Stimulated activated effector memory CD8-positive, alpha-beta T cell treated with anti-CD3 and anti-CD28 coated beads, Interleukin-12 subunit alpha, Interleukin-12 subunit beta, amount 100 ng/mL, for 72 hours (primary cell): ENCODE measurements at regions not wholly inside any gene's neighbourhood (a gene's known extent, or its start where the extent isn't known, plus 50 kb on each side); places are given as distances from the start of the nearest gene placed in this dataset.
"Not testable (repeated sequence)": the region's sequence is repeated elsewhere in the genome, so short reads cannot be mapped to it uniquely, and the experiment has no call there.

Experiments
- ATAC-seq: fragments of 150-1000 bp; cut with Tn5 transposase; 2 replicates; pipeline ENCODE4 v1.10.0; 2021
- DNase-seq, 2 donors: peaks; one replicate each; pipeline ENCODE4 v3.0.0; 2021 to 2022; ENCODE audit warnings: low spot score in 2 of 2
- H3K27ac Mint-ChIP-seq: one replicate; pipeline ENCODE4 v1.8.0; 2022; ENCODE audit warnings: mild to moderate bottlenecking, mixed read lengths
- H3K36me3 Mint-ChIP-seq: one replicate; pipeline ENCODE4 v1.8.0; 2022; ENCODE audit warnings: mild to moderate bottlenecking, mixed read lengths
- H3K4me1 Mint-ChIP-seq: one replicate; pipeline ENCODE4 v1.8.0; 2022; ENCODE audit warnings: mixed read lengths
- H3K4me3 Mint-ChIP-seq: one replicate; pipeline ENCODE4 v1.8.0; 2022; ENCODE audit warnings: mild to moderate bottlenecking, mixed read lengths
- H3K9me3 Mint-ChIP-seq: one replicate; pipeline ENCODE4 v1.8.0; 2022; ENCODE audit warnings: mixed read lengths

DNA sequence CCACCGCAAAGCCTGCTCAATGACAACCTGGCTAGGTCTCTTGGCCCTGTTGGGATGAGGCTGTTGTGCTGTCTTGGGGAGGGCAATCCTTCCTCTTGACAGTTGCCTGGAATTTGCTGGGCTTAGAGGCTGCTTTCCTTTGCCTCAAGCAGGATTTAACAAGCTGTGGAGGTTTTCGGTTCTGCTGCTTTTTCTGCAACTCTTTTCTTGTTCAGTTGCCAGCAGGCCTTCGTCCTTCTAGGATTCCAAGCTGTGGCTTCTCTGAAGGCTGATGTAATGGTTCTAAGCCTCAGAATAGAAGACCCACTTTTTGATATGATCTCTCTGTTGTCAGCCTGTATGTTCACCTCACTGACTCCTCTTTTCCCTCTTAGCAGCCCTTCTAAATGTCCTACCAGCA is 149.5 kb upstream of the HS3ST4 start:
- Mint-ChIP-seq H3K4me1 (no peaks in the 10 kb centered on the region), H3K9me3 (peaks cover under 1% of the 10 kb centered on the region), H3K27ac (no peak overlapping the region), H3K36me3 (no peaks in the 10 kb centered on the region), H3K4me3 (no peak overlapping the region)
- DNase-seq (no peak), ATAC-seq (no peak)

GRCh38 chr16:25539767-25540166 is 152.0 kb upstream of the HS3ST4 start:
- not testable (repeated sequence) for H3K27ac Mint-ChIP-seq, H3K4me3 Mint-ChIP-seq, H3K36me3 Mint-ChIP-seq, H3K4me1 Mint-ChIP-seq, ATAC-seq, DNase-seq
- H3K9me3 Mint-ChIP-seq, result peaks cover 14% of the 10 kb centered on the region

- H3K4me3 Mint-ChIP-seq, result no peak overlapping the region
- DNase-seq (no peak), ATAC-seq (no peak)
- no peak overlapping the region for H3K27ac Mint-ChIP-seq
- no peaks in the 10 kb centered on the region for H3K36me3 Mint-ChIP-seq
- H3K4me1 Mint-ChIP-seq, result no peaks in the 10 kb centered on the region
- H3K9me3 Mint-ChIP-seq, result no peaks in the 10 kb centered on the region
Measured at GRCh38 chr16:25523183-25523582, 168.6 kb upstream of the HS3ST4 start.

- Mint-ChIP-seq H3K36me3 (no peaks in the 10 kb centered on the region), H3K4me1 (no peaks in the 10 kb centered on the region), H3K4me3 (no peak overlapping the region), H3K9me3 (no peaks in the 10 kb centered on the region), H3K27ac (no peak overlapping the region)
- no peak for ATAC-seq
- DNase-seq, result no peak
Measured at GRCh38 chr16:25512041-25512440, 179.7 kb upstream of the HS3ST4 start.

DNA sequence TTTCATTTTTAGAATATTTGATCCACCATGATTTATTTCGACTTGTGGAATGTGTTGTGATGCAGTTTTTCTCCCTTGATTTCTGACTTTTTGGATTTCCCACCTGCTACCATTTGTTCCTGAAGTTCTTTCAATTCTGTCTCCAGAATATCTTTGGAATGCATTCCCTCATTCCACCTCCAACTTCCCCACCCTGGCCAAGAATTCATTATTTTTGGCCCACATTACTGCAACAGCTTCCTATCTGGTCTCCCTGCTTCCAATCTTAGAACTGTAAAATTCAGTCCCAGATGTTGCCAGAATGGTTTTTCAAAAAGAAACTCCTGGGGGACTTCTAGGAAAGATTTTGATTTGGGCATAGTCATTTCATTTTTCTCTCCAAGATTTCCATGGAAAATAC is 182.3 kb upstream of the HS3ST4 start:
- H3K4me1 Mint-ChIP-seq, result no peaks in the 10 kb centered on the region
- ATAC-seq (no peak), DNase-seq (no peak)
- H3K27ac Mint-ChIP-seq, result no peak overlapping the region
- H3K36me3 Mint-ChIP-seq, result no peaks in the 10 kb centered on the region
- no peaks in the 10 kb centered on the region for H3K9me3 Mint-ChIP-seq
- no peak overlapping the region for H3K4me3 Mint-ChIP-seq

DNA sequence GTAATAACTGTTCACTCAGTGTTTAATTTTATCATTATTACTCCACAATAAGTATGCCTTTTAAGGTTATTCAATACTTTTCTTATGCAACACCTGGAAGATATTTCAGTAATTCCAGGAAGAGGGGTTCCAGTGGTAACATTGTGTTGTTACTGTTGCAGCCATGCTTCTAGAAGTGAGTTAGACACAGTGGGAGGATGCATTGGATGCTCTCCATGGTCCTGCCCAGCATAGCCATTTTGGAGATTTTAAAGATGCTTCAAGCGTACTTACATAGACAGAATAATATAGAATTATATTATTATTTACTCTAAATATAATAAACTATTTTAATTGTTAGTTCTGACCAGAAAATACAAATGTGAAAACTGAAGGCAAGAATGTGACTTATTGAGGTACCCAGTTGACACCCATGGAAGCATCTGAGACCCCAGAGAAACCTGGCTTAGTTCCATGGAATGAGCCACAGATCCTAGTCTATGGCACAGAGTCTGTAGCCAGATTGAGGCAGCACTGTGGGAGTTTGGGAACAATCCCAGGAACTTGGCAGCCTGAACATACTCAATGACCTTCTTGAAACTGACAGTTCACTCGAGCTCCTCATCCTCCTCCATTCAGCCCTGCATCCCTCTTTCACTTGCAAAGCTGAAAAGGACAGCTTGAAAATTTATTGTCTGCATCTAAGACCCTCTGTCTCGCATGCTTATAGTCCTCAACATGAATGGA is 190.1 kb upstream of the HS3ST4 start:
- no peak overlapping the region for H3K4me3 Mint-ChIP-seq
- H3K27ac Mint-ChIP-seq, result no peak overlapping the region
- ATAC-seq (no peak), DNase-seq (no peak)
- H3K4me1 Mint-ChIP-seq, result no peaks in the 10 kb centered on the region
- no peaks in the 10 kb centered on the region for H3K36me3 Mint-ChIP-seq
- no peaks in the 10 kb centered on the region for H3K9me3 Mint-ChIP-seq

DNA sequence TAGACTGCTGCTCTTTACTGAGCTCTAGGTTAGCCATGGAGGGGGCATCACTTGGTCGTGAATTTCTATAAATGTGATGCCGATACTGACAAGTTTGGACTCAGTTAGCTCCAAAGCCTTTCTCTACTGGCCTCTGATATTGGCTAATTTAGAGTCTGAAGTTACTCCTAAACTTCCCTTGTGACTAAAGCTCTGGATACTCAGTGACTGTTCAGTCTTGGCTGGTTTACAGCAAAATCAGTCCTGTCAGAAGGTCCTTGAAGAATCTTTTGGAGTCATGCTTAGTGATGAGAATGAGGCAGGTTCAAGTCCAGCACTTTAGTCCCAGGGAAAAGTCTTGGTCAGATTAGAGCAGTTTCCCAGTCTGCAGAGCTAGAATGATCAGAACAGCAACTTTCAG is 197.5 kb upstream of the HS3ST4 start:
- Mint-ChIP-seq H3K27ac (no peak overlapping the region), H3K9me3 (peaks cover 3% of the 10 kb centered on the region), H3K4me1 (no peaks in the 10 kb centered on the region), H3K36me3 (no peaks in the 10 kb centered on the region), H3K4me3 (no peak overlapping the region)
- DNase-seq (no peak), ATAC-seq (no peak)

DNA sequence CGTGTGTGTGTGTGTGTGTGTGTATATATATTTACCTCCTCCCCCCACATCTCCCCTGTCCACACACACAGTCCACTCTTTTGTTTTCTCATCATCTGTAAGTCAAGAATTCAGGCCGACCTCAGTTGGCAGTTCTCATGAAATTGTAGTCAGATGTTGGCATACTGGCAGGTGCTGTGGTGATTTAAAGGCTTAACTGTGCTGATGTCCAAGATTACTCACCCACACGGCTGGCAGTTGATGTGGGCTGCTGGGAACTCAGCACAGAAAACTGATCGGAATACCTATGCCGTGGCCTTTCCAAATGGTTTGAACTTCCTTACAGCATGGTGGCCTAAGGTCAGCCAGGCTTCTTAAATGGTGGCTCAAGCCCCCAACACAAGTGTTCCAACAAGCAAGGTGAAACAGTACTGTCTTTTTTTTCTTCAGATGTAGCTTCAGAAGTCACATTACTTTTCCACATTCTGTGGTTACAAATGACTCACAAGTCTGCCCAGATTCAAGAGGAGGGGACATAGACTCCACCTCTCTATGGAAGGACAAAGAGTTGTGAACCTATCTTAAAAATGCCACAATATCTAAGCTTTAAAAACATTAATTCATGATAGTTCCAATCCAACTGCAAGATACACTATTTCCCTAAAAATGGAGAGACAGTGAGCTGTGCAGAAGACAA is 198.5 kb upstream of the HS3ST4 start:
- ATAC-seq, result no peak
- DNase-seq, result no peak
- Mint-ChIP-seq H3K36me3 (no peaks in the 10 kb centered on the region), H3K4me3 (no peak overlapping the region), H3K4me1 (no peaks in the 10 kb centered on the region), H3K9me3 (peaks cover 3% of the 10 kb centered on the region), H3K27ac (no peak overlapping the region)

GRCh38 chr16:25488435-25488834 is 203.3 kb upstream of the HS3ST4 start:
- Mint-ChIP-seq H3K27ac (no peak overlapping the region), H3K4me3 (no peak overlapping the region), H3K4me1 (no peaks in the 10 kb centered on the region), H3K9me3 (peaks cover 3% of the 10 kb centered on the region), H3K36me3 (no peaks in the 10 kb centered on the region)
- ATAC-seq (peak; percentile 36), DNase-seq (no peak)

GRCh38 chr16:25487888-25488287 is 203.9 kb upstream of the HS3ST4 start:
- Mint-ChIP-seq H3K4me1 (no peaks in the 10 kb centered on the region), H3K27ac (no peak overlapping the region), H3K36me3 (no peaks in the 10 kb centered on the region), H3K4me3 (no peak overlapping the region), H3K9me3 (peaks cover 3% of the 10 kb centered on the region)
- ATAC-seq (no peak), DNase-seq (no peak)

DNA sequence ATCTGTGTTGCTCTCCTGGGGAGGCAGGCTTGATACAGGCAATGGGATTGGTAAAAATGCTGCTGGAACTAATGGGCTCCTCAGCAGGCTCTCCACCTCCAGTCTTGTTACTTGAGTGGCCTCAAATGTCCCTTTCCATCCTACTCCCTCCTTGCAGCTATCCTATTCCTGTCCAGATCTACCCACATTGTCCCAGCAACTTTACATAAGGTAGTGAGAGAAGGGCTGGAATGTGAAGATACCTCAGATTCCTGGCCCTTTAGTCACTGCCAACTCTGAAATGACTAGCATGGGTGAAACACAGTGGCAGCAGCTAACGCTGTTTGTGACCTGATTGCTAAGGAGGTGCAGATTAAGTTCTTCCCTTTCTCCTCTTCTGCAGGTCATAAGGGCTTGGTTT is 210.1 kb upstream of the HS3ST4 start:
- Mint-ChIP-seq H3K27ac (no peak overlapping the region), H3K36me3 (no peaks in the 10 kb centered on the region), H3K9me3 (no peaks in the 10 kb centered on the region), H3K4me3 (no peak overlapping the region), H3K4me1 (no peaks in the 10 kb centered on the region)
- no peak for DNase-seq
- ATAC-seq, result no peak

DNA sequence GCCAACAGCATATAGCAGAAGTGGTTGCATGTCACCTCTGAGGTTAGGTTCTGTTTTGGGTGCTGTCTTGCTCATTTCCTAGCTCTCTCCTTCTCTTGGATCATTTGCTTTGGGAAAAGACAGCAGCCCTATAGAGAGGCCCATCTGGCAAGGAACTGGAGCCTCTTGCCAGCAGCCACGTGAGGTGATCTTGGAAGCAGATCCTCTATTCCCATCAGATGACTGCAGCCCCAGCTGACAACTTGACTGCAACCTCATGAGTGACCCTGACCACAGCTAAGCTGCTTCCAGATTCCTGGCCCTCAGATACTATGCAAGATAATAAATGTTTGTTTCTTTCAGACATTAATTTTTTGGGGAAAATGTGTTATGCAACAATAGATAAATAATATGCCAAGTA is 213.3 kb upstream of the HS3ST4 start:
- Mint-ChIP-seq H3K36me3 (no peaks in the 10 kb centered on the region), H3K4me1 (no peaks in the 10 kb centered on the region), H3K4me3 (no peak overlapping the region), H3K27ac (no peak overlapping the region), H3K9me3 (no peaks in the 10 kb centered on the region)
- DNase-seq, result no peak
- no peak for ATAC-seq

GRCh38 chr16:25464058-25464457 is 206.4 kb upstream of the ZKSCAN2 start:
- DNase-seq, result no peak
- Mint-ChIP-seq H3K4me1 (no peaks in the 10 kb centered on the region), H3K4me3 (no peak overlapping the region), H3K36me3 (no peaks in the 10 kb centered on the region), H3K9me3 (no peaks in the 10 kb centered on the region), H3K27ac (no peak overlapping the region)
- ATAC-seq, result no peak

DNA sequence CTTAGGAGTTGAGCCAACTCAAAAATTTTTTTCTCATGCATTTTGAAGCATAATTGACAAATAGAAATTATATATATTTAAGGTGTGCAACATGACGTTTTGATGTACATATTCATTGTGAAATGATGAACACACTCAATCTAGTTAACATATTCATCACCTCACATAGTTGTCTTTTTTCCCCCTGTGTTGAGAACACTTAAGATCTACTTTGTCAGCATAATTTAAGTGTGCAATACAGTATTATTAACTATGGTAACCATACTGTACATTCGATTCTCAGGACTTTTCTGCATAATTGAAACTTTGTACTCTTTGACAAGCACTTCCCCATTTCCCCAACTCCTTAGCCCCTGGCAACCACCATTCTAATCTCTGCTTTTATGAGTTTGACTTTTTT is 192.2 kb upstream of the ZKSCAN2 start:
- H3K4me1 Mint-ChIP-seq, result no peaks in the 10 kb centered on the region
- DNase-seq (no peak), ATAC-seq (no peak)
- no peak overlapping the region for H3K27ac Mint-ChIP-seq
- H3K36me3 Mint-ChIP-seq, result no peaks in the 10 kb centered on the region
- H3K9me3 Mint-ChIP-seq, result peaks cover 6% of the 10 kb centered on the region
- H3K4me3 Mint-ChIP-seq, result no peak overlapping the region

DNA sequence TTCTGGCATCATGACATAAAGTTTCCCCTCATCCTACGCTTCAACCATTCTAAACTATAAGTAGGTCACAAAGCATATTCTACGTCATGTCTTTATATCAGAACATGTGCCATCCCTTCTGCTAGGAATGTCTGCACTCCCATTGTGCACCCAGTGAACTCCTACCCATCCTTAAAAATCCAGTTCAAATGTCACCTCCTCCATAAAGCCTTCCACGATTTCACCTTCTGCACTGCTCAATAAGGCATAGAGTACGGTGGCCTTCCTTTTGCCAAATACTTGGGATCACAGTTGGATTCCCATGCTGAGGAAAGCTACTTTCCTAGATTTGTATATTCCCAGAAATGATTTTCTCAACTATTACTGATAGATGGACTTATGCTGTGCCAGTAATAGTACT is 186.3 kb upstream of the ZKSCAN2 start:
- no peak for ATAC-seq
- H3K27ac Mint-ChIP-seq, result no peak overlapping the region
- no peak overlapping the region for H3K4me3 Mint-ChIP-seq
- no peak for DNase-seq
- H3K4me1 Mint-ChIP-seq, result no peaks in the 10 kb centered on the region
- H3K9me3 Mint-ChIP-seq, result peaks cover 6% of the 10 kb centered on the region
- H3K36me3 Mint-ChIP-seq, result no peaks in the 10 kb centered on the region

- Mint-ChIP-seq H3K27ac (no peak overlapping the region), H3K4me3 (no peak overlapping the region), H3K9me3 (no peaks in the 10 kb centered on the region), H3K36me3 (no peaks in the 10 kb centered on the region), H3K4me1 (no peaks in the 10 kb centered on the region)
- DNase-seq (no peak), ATAC-seq (no peak)
Measured at GRCh38 chr16:25434064-25434463, 176.4 kb upstream of the ZKSCAN2 start.
